A673 (cell line): ENCODE measurements at regions not wholly inside any gene's neighbourhood (a gene's known extent, or its start where the extent isn't known, plus 50 kb on each side); places are given as distances from the start of the nearest gene placed in this dataset.

Experiments used
- CTCF ChIP-seq: fragments of 300-800, 200-600 bp; sonication (generic); conservative IDR thresholded peaks from 2 replicates; pipeline ENCODE4 v1.5.1; 2017; ENCODE audit warnings: low read depth, mild to moderate bottlenecking, antibody characterized with exemption, low read length, moderate library complexity, mixed read lengths
- EZH2 ChIP-seq: fragments of 200-600 bp; sonication (generic); IDR thresholded peaks from 2 replicates; pipeline ENCODE4 v1.6.1; 2017; ENCODE audit warnings: borderline replicate concordance, low read depth, mild to moderate bottlenecking, mixed read lengths, antibody characterized with exemption, low read length; ENCODE audit not compliant: poor library complexity, severe bottlenecking

GRCh38 chrX:122566401-122566800, 617.7 kb upstream of the GRIA3 start:
- TF ChIP-seq CTCF (no peak), EZH2 (no peak)
